HepG2 (cell line): ENCODE measurements at regions not wholly inside any gene's neighbourhood (a gene's known extent, or its start where the extent isn't known, plus 50 kb on each side); places are given as distances from the start of the nearest gene placed in this dataset.

Source experiments
- ATAC-seq: fragments of 200-7000 bp; cut with Tn5 transposase; 3 replicates; pipeline ENCODE4 v1.9.1; 2020; ENCODE audit warnings: mild to moderate bottlenecking, moderate library complexity
- BruUV-seq: library from RNA; stranded (reverse); fragments of 400-500 nt; replicated peaks from 2 replicates; lab custom pipeline; 2021; lab: Mats Ljungman, UMichigan
- CTCF ChIA-PET: fragments of 300-600 bp; formaldehyde crosslinking; extraction: SDS; loops from one replicate; lab custom pipeline; 2021; ENCODE audit warnings: low total read pairs, inconsistent platforms, low intra/inter-chr PET ratio; lab: Yijun Ruan, JAX
- POLR2A ChIA-PET: fragments of 350-600 bp; sonication (Branson Sonifier 250); formaldehyde crosslinking; loops from one replicate; lab custom pipeline; 2020; ENCODE audit warnings: antibody characterized with exemption, inconsistent platforms; lab: Yijun Ruan, JAX
- DNase-seq: peaks from one replicate; pipeline ENCODE4 v3.0.0-alpha.2; 2015; ENCODE audit warnings: low spot score
- FAIRE-seq: peaks from 3 replicates; lab custom pipeline; 2011; peaks lifted over from hg19 to GRCh38; lab: Jason Lieb, UNC
- H2AFZ ChIP-seq: one replicate; pipeline ENCODE4 v1.6.1; 2011; ENCODE audit warnings: low read length, inconsistent platforms
- H3K27ac ChIP-seq: fragments of 300-600 bp; 3 replicates; pipeline ENCODE4 v1.8.0; 2011; ENCODE audit warnings: mixed run types, mild to moderate bottlenecking, mixed read lengths, low read length, inconsistent platforms; ENCODE audit not compliant: insufficient read depth; ENCODE audit errors: extremely low read length
- H3K27me3 ChIP-seq, 2 experiments: fragments of 200-600 bp in 1 of 2; 2 replicates in 1 of 2; 3 replicates in 1 of 2; pipeline versions ENCODE4 v1.6.0 to v1.8.0; 2011; ENCODE audit warnings: low read length in 2 of 2, mild to moderate bottlenecking in 2 of 2, moderate library complexity in 2 of 2, inconsistent platforms in 1 of 2; ENCODE audit not compliant: insufficient read depth in 2 of 2, control insufficient read depth in 1 of 2
- H3K36me3 ChIP-seq, 2 experiments: fragments of 200-600 bp in 1 of 2; replicated peaks in 1 of 2; 2 replicates in 1 of 2; 3 replicates in 1 of 2; pipeline versions ENCODE4 v1.5.1 to v1.8.0; 2011; ENCODE audit warnings: low read length in 2 of 2, inconsistent platforms in 1 of 2; ENCODE audit not compliant: insufficient read depth in 2 of 2, control insufficient read depth in 1 of 2
- H3K4me1 ChIP-seq: 2 replicates; pipeline ENCODE4 v1.5.1; 2012; ENCODE audit warnings: low read length, inconsistent platforms; ENCODE audit not compliant: insufficient read depth
- H3K4me2 ChIP-seq: 2 replicates; pipeline ENCODE4 v1.6.0; 2011; ENCODE audit warnings: low read depth, low read length, inconsistent platforms
- H3K4me3 ChIP-seq, 3 experiments: fragments of 200-600 bp in 1 of 3; sonication (generic), shearing (Covaris generic) in 1 of 3; replicated peaks in 1 of 3; 2 replicates each; pipeline ENCODE4 v1.5.1; 2011 to 2016; ENCODE audit warnings: low read length in 3 of 3, inconsistent platforms in 2 of 3, low read depth in 2 of 3, mild to moderate bottlenecking in 2 of 3, control low read depth in 1 of 3, mixed read lengths in 1 of 3; ENCODE audit not compliant: insufficient read depth in 1 of 3
- H3K79me2 ChIP-seq: one replicate; pipeline ENCODE4 v1.6.1; 2011; ENCODE audit warnings: low read length, inconsistent platforms; ENCODE audit not compliant: insufficient read depth
- H3K9ac ChIP-seq: 2 replicates; pipeline ENCODE4 v1.6.0; 2011; ENCODE audit warnings: mild to moderate bottlenecking, low read depth, low read length, inconsistent platforms; ENCODE audit not compliant: insufficient read depth
- H3K9me3 ChIP-seq: 2 replicates; pipeline ENCODE4 v1.5.1; 2012; ENCODE audit warnings: mild to moderate bottlenecking, low read length
- H4K20me1 ChIP-seq: 2 replicates; pipeline ENCODE4 v1.6.0; 2011; ENCODE audit warnings: inconsistent platforms, mild to moderate bottlenecking, low read length, moderate library complexity; ENCODE audit not compliant: insufficient read depth
- PPARG ChIP-seq: conservative IDR thresholded peaks from 2 replicates; pipeline ENCODE4 v1.6.1; 2016; ENCODE audit warnings: missing biosample characterization, missing genetic modification reagents
- ZNF101 ChIP-seq: sonication (generic); formaldehyde crosslinking; IDR thresholded peaks from 2 replicates; pipeline ENCODE4 v1.4.0; 2020; ENCODE audit warnings: mild to moderate bottlenecking, low read depth, missing genetic modification reagents, borderline replicate concordance
- WGBS: methylation state at CpG from one replicate; pipeline ENCODE4 v1.1.6; 2017; ENCODE audit warnings: low lambda C conversion rate; 5-methylcytosine and 5-hydroxymethylcytosine counted together
- in situ Hi-C: cut with HindIII; loops from 2 replicates; pipeline ENCODE4 v1.10.0; 2017; ENCODE audit warnings: low pct_unique_long_range_greater_than_20kb; ENCODE audit not compliant: extremely low pct_ligation_motif_present
- intact Hi-C: fragments of 100-400 bp; cut with micrococcal nuclease; formaldehyde crosslinking; loops from one replicate; pipeline ENCODE4 v1.10.0; 2022; ENCODE audit not compliant: unreplicated experiment
- TF ChIP-seq, protein P1 (sequence below): sonication (generic); formaldehyde crosslinking; IDR thresholded peaks from 2 replicates; pipeline ENCODE4 v1.4.0; 2020; ENCODE audit warnings: missing genetic modification reagents; ENCODE audit errors: not compliant biosample characterization
- TF ChIP-seq, protein P2 (sequence below): IDR thresholded peaks from 2 replicates; pipeline ENCODE4 v1.6.1; 2016; ENCODE audit warnings: mild to moderate bottlenecking
- TF ChIP-seq, protein P3 (sequence below): sonication (generic); formaldehyde crosslinking; IDR thresholded peaks from 2 replicates; pipeline ENCODE4 v1.5.1; 2020; ENCODE audit warnings: missing genetic modification reagents, mild to moderate bottlenecking, borderline replicate concordance
- TF ChIP-seq, protein P4 (sequence below): sonication (generic); formaldehyde crosslinking; IDR thresholded peaks from 2 replicates; pipeline ENCODE4 v1.4.0; 2020; ENCODE audit warnings: mild to moderate bottlenecking, missing genetic modification reagents

DNA sequence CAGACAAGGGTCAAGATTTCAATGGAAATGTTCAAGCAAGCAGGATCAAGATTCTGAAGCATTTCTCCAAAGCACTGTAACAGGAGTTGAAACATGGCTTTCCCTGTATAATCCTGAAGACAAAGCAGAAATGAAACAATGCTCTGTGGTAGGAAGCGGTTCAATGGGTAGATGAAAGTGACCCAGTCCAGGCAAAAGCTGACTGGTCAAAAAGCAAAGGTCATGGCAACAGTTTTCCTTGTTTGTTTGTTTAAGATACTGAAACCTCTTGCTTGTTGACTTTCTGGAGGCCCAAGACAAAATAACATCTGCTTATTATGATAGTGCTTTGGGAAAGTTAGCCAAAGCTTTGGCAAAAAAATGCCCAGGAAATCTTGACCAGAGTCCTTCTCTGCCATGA lies 1343.9 kb upstream of the PCDH9 start (continued):
- TF ChIP-seq, protein P1, sequence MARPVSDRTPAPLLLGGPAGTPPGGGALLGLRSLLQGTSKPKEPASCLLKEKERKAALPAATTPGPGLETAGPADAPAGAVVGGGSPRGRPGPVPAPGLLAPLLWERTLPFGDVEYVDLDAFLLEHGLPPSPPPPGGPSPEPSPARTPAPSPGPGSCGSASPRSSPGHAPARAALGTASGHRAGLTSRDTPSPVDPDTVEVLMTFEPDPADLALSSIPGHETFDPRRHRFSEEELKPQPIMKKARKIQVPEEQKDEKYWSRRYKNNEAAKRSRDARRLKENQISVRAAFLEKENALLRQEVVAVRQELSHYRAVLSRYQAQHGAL (CRISPR knock-in tag) = no peak
- TF ChIP-seq, protein P2, sequence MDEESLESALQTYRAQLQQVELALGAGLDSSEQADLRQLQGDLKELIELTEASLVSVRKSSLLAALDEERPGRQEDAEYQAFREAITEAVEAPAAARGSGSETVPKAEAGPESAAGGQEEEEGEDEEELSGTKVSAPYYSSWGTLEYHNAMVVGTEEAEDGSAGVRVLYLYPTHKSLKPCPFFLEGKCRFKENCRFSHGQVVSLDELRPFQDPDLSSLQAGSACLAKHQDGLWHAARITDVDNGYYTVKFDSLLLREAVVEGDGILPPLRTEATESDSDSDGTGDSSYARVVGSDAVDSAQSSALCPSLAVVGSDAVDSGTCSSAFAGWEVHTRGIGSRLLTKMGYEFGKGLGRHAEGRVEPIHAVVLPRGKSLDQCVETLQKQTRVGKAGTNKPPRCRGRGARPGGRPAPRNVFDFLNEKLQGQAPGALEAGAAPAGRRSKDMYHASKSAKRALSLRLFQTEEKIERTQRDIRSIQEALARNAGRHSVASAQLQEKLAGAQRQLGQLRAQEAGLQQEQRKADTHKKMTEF (CRISPR knock-in tag) = no peak
- TF ChIP-seq, protein P3, sequence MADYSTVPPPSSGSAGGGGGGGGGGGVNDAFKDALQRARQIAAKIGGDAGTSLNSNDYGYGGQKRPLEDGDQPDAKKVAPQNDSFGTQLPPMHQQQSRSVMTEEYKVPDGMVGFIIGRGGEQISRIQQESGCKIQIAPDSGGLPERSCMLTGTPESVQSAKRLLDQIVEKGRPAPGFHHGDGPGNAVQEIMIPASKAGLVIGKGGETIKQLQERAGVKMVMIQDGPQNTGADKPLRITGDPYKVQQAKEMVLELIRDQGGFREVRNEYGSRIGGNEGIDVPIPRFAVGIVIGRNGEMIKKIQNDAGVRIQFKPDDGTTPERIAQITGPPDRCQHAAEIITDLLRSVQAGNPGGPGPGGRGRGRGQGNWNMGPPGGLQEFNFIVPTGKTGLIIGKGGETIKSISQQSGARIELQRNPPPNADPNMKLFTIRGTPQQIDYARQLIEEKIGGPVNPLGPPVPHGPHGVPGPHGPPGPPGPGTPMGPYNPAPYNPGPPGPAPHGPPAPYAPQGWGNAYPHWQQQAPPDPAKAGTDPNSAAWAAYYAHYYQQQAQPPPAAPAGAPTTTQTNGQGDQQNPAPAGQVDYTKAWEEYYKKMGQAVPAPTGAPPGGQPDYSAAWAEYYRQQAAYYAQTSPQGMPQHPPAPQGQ (CRISPR knock-in tag) = no peak

DNA sequence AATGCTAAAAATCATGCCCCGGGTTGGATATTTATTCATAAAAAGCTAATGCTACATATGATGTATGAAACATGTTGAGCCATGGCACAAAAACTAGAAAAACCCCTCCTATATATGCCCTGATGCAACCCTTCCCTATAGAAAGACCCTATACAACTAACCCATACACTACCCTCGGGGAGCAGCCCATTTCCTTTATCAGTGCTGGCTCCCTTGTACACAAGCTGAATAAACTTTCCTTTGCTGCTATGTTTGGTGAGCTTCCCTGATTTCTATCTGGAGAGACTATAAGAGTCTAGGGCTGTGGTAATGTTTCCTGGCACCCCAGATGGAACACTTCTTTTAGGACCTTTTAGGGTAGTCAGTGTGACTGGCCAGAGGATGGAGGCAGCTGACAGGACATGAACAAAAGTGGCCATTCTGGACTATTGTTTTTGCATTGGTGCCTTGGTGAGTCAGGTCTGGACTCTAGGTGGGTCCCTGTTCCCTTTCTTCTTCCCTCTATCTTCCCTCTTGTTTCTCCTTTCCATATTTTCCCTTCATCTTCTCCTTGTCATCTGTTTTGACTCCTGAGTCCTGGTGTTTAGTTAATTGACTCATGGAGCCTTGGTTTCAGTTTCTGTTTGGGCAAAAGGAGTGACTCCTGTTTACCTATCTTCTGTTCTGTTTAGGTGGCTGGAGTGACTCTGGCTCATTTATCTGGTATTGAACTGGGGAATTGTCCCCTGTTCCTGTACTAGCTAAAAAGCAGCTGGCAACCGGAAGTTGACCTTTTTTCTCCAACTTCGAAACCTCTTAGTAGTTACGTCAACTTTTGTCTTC lies 1321.8 kb upstream of the PCDH9 start:
- no peaks in the 10 kb centered on the region for H3K4me1 ChIP-seq
- H4K20me1 ChIP-seq = no peaks in the 10 kb centered on the region
- ChIA-PET POLR2A (no interaction called here), CTCF (no interaction called here)
- H3K36me3 ChIP-seq = no peaks in the 10 kb centered on the region
- 0 out of 2 replicates have a peak, but pooled peaks cover 5% of the 10 kb centered on the region for H3K9me3 ChIP-seq
- H3K27me3 ChIP-seq = no peaks in the 10 kb centered on the region
- no peak overlapping the region for H2AFZ ChIP-seq
- H3K4me3 ChIP-seq = no peak overlapping the region
- peak overlapping the region; percentile 25; the same call in 1 of the 2 replicates for H3K4me2 ChIP-seq
- no peak for TF ChIP-seq PPARG
- TF ChIP-seq ZNF101 = no peak
- TF ChIP-seq, protein P4, sequence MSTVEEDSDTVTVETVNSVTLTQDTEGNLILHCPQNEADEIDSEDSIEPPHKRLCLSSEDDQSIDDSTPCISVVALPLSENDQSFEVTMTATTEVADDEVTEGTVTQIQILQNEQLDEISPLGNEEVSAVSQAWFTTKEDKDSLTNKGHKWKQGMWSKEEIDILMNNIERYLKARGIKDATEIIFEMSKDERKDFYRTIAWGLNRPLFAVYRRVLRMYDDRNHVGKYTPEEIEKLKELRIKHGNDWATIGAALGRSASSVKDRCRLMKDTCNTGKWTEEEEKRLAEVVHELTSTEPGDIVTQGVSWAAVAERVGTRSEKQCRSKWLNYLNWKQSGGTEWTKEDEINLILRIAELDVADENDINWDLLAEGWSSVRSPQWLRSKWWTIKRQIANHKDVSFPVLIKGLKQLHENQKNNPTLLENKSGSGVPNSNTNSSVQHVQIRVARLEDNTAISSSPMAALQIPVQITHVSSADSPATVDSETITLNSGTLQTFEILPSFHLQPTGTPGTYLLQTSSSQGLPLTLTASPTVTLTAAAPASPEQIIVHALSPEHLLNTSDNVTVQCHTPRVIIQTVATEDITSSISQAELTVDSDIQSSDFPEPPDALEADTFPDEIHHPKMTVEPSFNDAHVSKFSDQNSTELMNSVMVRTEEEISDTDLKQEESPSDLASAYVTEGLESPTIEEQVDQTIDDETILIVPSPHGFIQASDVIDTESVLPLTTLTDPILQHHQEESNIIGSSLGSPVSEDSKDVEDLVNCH (CRISPR knock-in tag) = no peak
- no TSS peak for BruUV-seq
- no peak overlapping the region for H3K27ac ChIP-seq
- H3K9ac ChIP-seq = no peak overlapping the region
- no peak for FAIRE-seq
- 58% methylated on average over 5 of the region's 5 CpGs for WGBS
- intact Hi-C loops (no loop called here), in situ Hi-C loops (no loop called here)
- no peak for DNase-seq
- peak; percentile 57 for ATAC-seq
- no peaks in the 10 kb centered on the region for H3K79me2 ChIP-seq
